Natural killer cell treated with Interleukin-12 subunit alpha and Interleukin-12 subunit beta and Interleukin-15 and Interleukin-18, amount 100 ng/mL, for 72 hours (primary cell): ENCODE measurements at regions not wholly inside any gene's neighbourhood (a gene's known extent, or its start where the extent isn't known, plus 50 kb on each side); places are given as distances from the start of the nearest gene placed in this dataset.

Experiments used
- ATAC-seq, 2 donors: fragments of 150-1000 bp; cut with Tn5 transposase in 1 of 2; sonication (Bioruptor Pico), chemical (Tn5 transposase) in 1 of 2; 2 replicates each; pipeline ENCODE4 v1.10.0; 2021
- DNase-seq: peaks from one replicate; pipeline ENCODE4 v3.0.0; 2022; ENCODE audit warnings: low spot score
- H3K27ac Mint-ChIP-seq, 2 donors: 1 replicate in 1 of 2; 2 replicates in 1 of 2; pipeline ENCODE4 v1.8.0; 2022; ENCODE audit warnings: mixed read lengths in 2 of 2, mild to moderate bottlenecking in 1 of 2, moderate library complexity in 1 of 2
- H3K27me3 Mint-ChIP-seq, 2 donors: 1 replicate in 1 of 2; 2 replicates in 1 of 2; pipeline ENCODE4 v1.8.0; 2022; ENCODE audit warnings: mixed read lengths in 2 of 2
- H3K36me3 Mint-ChIP-seq: one replicate; pipeline ENCODE4 v1.8.0; 2022; ENCODE audit warnings: mixed read lengths
- H3K4me1 Mint-ChIP-seq, 2 donors: 1 replicate in 1 of 2; 2 replicates in 1 of 2; pipeline ENCODE4 v1.8.0; 2022; ENCODE audit warnings: low read depth in 2 of 2, mixed read lengths in 2 of 2, mild to moderate bottlenecking in 1 of 2
- H3K4me3 Mint-ChIP-seq: one replicate; pipeline ENCODE4 v1.8.0; 2022; ENCODE audit warnings: mixed read lengths
- H3K9me3 Mint-ChIP-seq: 2 replicates; pipeline ENCODE4 v1.8.0; 2022; ENCODE audit warnings: mixed read lengths

DNA sequence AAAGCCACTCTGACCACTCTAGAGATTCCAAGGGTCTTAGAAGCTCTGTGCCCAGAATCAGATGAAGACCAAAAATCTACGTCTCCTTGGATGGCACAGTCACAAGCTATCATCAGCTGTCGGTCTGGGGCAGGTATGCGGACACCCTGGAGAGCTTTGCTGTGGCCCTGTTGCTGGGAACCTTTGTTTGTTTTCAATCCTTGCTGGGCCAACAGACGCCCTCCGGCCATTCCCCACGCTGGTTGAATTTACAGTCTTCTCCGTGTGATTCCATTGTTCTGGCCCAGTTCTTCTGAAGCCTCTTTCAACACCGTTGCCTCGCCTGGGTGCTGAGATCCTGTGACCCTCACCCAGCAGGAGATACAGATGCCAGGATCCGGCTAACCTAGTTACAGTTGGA is 149.4 kb upstream of the PFKP start:
- no peaks in the 10 kb centered on the region for H3K9me3 Mint-ChIP-seq
- DNase-seq (no peak), ATAC-seq (no peak)
- H3K4me3 Mint-ChIP-seq: no peak overlapping the region
- no peak overlapping the region for H3K27ac Mint-ChIP-seq
- no peaks in the 10 kb centered on the region for H3K36me3 Mint-ChIP-seq
- H3K4me1 Mint-ChIP-seq: no peaks in the 10 kb centered on the region
- peaks cover 7 to 27% of the 10 kb centered on the region in 2 donors for H3K27me3 Mint-ChIP-seq

- peak in 1 of 2 donors; percentile 56 for ATAC-seq
- Mint-ChIP-seq H3K4me1 (peaks cover 0 to 6% of the 10 kb centered on the region in 2 donors), H3K36me3 (no peaks in the 10 kb centered on the region), H3K9me3 (no peaks in the 10 kb centered on the region), H3K27ac (no peak overlapping the region), H3K4me3 (no peak overlapping the region), H3K27me3 (peaks cover 15 to 26% of the 10 kb centered on the region in 2 donors)
- DNase-seq: no peak
Observed at GRCh38 chr10:2915412-2915811, 151.9 kb upstream of the PFKP start.

DNA sequence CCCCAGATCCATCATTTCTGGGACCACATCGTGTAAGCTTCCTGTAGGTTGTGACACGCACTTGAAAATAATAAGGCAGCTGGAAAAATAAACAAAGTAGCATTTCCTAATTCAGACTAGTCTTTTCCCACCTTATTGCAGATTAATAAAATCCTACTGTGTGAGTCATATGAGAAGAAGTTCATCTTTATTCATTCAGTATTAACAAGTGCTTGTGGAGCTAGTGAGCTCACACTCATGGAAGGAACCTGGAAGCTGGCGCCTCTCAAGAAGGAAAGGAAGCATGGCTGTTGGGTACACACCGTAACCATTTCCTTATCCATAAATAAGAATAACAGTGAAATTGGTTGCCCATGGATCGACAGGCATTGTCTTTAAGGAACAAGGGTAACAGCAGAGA is 152.6 kb upstream of the PFKP start:
- H3K9me3 Mint-ChIP-seq: no peaks in the 10 kb centered on the region
- H3K27me3 Mint-ChIP-seq: peaks cover 15 to 28% of the 10 kb centered on the region in 2 donors
- H3K4me1 Mint-ChIP-seq: peaks cover 0 to 8% of the 10 kb centered on the region in 2 donors
- H3K36me3 Mint-ChIP-seq: no peaks in the 10 kb centered on the region
- H3K27ac Mint-ChIP-seq: peak overlapping the region in 1 of 2 donors; percentile 10
- no peak for ATAC-seq
- DNase-seq: no peak
- H3K4me3 Mint-ChIP-seq: no peak overlapping the region

GRCh38 chr10:2913474-2913873 is 153.9 kb upstream of the PFKP start:
- Mint-ChIP-seq H3K27me3 (peaks cover 15 to 23% of the 10 kb centered on the region in 2 donors), H3K4me3 (no peak overlapping the region), H3K4me1 (peaks cover 4 to 14% of the 10 kb centered on the region in 2 donors), H3K27ac (no peak overlapping the region), H3K9me3 (no peaks in the 10 kb centered on the region), H3K36me3 (no peaks in the 10 kb centered on the region)
- ATAC-seq (no peak), DNase-seq (no peak)

DNA sequence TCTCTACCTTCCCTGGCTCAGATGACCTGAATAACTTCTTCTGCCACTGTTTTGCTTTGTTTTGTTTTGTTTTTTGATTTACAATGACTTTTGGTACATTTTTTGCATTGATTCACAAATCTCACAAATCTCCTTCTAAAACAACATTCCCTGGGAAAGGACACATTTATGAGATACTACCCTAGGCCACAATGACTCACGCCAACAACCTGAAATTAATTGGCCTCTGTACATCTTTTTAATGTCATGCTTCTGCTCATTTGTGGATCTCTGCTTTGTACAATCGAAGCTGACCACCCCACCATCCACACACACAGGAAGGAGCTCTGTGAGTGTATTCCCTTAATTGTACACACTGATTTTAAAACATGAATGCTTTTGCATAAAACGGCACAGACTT is 156.7 kb upstream of the PFKP start:
- Mint-ChIP-seq H3K4me1 (peaks cover 7 to 19% of the 10 kb centered on the region in 2 donors), H3K27me3 (peaks cover 14 to 30% of the 10 kb centered on the region in 2 donors)
- no peak for ATAC-seq

DNA sequence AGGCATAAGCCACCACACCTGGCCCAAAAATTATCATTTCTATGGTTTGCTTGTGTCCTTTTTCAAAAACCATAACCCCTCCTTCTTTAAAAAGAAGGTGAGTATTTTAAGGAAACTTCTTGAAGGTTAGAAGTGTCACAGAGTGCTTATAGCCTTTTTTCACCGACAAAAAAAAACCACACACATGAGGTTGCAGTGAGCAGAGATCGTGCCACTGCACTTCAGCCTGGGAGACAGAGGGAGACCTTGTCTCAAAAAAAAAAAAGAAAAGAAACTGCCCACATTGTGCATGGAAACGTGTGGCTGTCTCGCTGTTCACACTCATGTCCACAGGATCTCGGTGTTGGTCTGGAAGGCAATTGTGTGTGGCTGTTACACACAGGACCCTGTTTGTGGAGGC is 157.4 kb upstream of the PFKP start:
- Mint-ChIP-seq H3K4me3 (no peak overlapping the region), H3K9me3 (no peaks in the 10 kb centered on the region), H3K27ac (no peak overlapping the region), H3K4me1 (peaks cover 7 to 19% of the 10 kb centered on the region in 2 donors), H3K36me3 (no peaks in the 10 kb centered on the region), H3K27me3 (peaks cover 14 to 37% of the 10 kb centered on the region in 2 donors)
- DNase-seq (no peak), ATAC-seq (no peak)

More for the DNA sequence above, 156.7 kb upstream of the PFKP start:
- DNase-seq: no peak
- H3K27ac Mint-ChIP-seq: no peak overlapping the region
- no peaks in the 10 kb centered on the region for H3K36me3 Mint-ChIP-seq
- H3K9me3 Mint-ChIP-seq: no peaks in the 10 kb centered on the region
- H3K4me3 Mint-ChIP-seq: no peak overlapping the region

DNA sequence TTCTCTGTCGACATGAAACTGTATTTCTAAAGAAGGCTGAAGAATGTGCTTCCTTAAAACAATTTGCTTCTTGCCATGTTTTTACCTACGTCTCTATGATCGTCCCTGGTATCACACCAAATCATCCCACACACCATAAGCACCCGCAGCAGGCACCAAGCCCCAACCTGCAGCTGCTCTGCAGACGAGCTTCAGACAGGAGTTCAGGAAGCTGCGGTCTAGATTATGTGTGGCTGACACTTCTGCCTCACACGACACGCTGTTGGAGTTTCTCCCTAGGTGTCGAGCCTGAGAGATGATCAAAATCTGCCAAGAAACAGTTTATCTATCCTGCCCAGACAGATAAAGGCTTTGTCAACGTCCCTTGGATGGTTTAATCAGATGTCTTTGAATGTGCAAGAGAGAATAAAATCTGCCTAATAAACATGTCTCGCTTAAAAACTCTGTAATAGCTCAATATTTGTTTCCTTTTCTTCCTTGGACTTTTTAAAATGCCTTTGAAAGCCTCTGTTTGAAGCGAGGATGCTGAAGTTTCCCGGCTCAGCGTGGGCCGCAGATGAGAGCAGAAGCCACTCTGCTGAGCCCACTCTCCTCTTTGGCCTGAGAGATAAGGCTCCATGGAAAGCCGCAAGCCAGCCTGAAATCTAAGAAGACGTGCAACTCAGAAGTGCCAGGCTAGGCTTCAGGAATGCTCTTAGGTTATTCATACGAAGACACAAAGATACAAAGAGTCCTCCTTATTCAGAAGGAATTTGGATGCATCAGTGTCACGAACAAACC is 158.3 kb upstream of the PFKP start:
- H3K27ac Mint-ChIP-seq: peak overlapping the region in 1 of 2 donors; percentile 11

GRCh38 chr10:2906974-2907373 is 160.4 kb upstream of the PFKP start:
- Mint-ChIP-seq H3K4me1 (peaks cover 7 to 19% of the 10 kb centered on the region in 2 donors), H3K27ac (no peak overlapping the region), H3K9me3 (no peaks in the 10 kb centered on the region), H3K4me3 (no peak overlapping the region), H3K27me3 (peaks cover 10 to 46% of the 10 kb centered on the region in 2 donors), H3K36me3 (no peaks in the 10 kb centered on the region)
- DNase-seq: no peak
- ATAC-seq: no peak

More for the DNA sequence above, 158.3 kb upstream of the PFKP start:
- H3K4me3 Mint-ChIP-seq: peak overlapping the region; percentile 34
- no peaks in the 10 kb centered on the region for H3K36me3 Mint-ChIP-seq
- H3K27me3 Mint-ChIP-seq: peaks cover 14 to 40% of the 10 kb centered on the region in 2 donors
- DNase-seq (no peak), ATAC-seq (peak; percentile 69 to 82)
- no peaks in the 10 kb centered on the region for H3K9me3 Mint-ChIP-seq
- peaks cover 7 to 19% of the 10 kb centered on the region in 2 donors for H3K4me1 Mint-ChIP-seq

- peaks cover 7 to 17% of the 10 kb centered on the region in 2 donors for H3K4me1 Mint-ChIP-seq
- no peak overlapping the region for H3K27ac Mint-ChIP-seq
- no peaks in the 10 kb centered on the region for H3K9me3 Mint-ChIP-seq
- ATAC-seq (no peak), DNase-seq (no peak)
- H3K4me3 Mint-ChIP-seq: no peak overlapping the region
- H3K36me3 Mint-ChIP-seq: no peaks in the 10 kb centered on the region
- H3K27me3 Mint-ChIP-seq: peaks cover 7 to 51% of the 10 kb centered on the region in 2 donors
Observed at GRCh38 chr10:2905851-2906250, 161.5 kb upstream of the PFKP start.

- Mint-ChIP-seq H3K4me3 (no peak overlapping the region), H3K36me3 (no peaks in the 10 kb centered on the region), H3K4me1 (no peaks in the 10 kb centered on the region), H3K9me3 (no peaks in the 10 kb centered on the region), H3K27me3 (peaks cover 9 to 39% of the 10 kb centered on the region in 2 donors), H3K27ac (no peak overlapping the region)
- ATAC-seq (peak in 1 of 2 donors; percentile 22), DNase-seq (no peak)
Observed at GRCh38 chr10:2900530-2900929, 166.8 kb upstream of the PFKP start.

DNA sequence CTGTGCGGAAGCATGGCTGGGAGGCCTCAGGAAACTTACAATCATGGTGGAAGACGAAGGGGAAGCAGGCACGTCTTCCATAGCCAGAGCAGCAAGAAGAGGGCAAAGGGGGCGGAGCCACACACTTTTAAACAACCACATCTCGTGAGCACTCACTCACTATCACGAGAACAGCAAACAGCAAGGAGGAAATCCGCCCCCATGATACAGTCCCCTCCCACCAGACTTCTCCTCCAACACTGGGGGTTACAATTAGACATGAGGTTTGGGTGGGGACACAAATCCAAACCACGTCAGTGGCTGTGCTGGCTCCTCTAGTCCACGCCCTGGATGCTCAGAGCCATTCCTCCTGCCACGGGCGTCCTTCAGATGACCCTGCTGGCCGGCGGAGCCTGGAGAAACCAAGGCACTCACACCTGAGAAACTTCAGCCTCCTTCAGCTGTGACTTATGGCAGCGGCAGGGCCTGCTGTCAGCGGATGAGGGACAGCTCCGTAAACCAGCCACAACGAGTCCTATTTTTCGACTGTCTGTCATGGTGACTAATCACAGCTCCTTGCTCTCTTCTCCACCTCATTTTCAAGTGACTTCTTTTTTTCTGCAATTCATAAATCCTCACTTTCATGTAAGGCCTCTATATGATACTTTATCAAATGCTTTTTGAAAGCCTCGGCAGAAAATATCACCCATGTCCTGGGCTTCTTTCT is 167.9 kb upstream of the PFKP start:
- Mint-ChIP-seq H3K4me1 (no peaks in the 10 kb centered on the region), H3K4me3 (no peak overlapping the region), H3K27ac (no peak overlapping the region), H3K9me3 (no peaks in the 10 kb centered on the region), H3K27me3 (peaks cover 10 to 32% of the 10 kb centered on the region in 2 donors), H3K36me3 (no peaks in the 10 kb centered on the region)
- ATAC-seq (no peak), DNase-seq (no peak)

DNA sequence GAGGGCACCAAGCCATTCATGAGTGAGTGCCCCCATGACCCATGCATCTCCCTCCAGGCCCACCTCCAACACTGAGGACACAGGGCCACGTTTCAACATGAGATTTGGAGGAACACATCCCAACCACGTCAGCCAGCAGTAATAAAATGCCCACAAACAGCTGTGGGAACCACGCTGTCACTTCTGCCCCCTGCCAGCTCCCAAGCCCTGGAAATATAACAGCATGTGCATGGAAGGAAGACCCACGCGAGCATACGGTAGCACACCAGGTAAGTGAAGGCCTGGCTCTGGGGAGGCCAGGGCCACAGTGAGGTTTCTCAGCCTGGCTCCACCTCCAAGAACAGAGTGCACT is 168.9 kb upstream of the PFKP start:
- H3K9me3 Mint-ChIP-seq: no peaks in the 10 kb centered on the region
- DNase-seq (no peak), ATAC-seq (no peak)
- H3K4me1 Mint-ChIP-seq: no peaks in the 10 kb centered on the region
- no peak overlapping the region for H3K27ac Mint-ChIP-seq
- no peak overlapping the region for H3K4me3 Mint-ChIP-seq
- H3K27me3 Mint-ChIP-seq: peaks cover 7 to 23% of the 10 kb centered on the region in 2 donors
- no peaks in the 10 kb centered on the region for H3K36me3 Mint-ChIP-seq

- DNase-seq: no peak
- Mint-ChIP-seq H3K36me3 (no peaks in the 10 kb centered on the region), H3K4me1 (no peaks in the 10 kb centered on the region), H3K27me3 (peaks cover 10 to 25% of the 10 kb centered on the region in 2 donors), H3K9me3 (no peaks in the 10 kb centered on the region), H3K27ac (peak overlapping the region in 1 of 2 donors; percentile 36), H3K4me3 (no peak overlapping the region)
- peak in 1 of 2 donors; percentile 71 for ATAC-seq
Observed at GRCh38 chr10:2897619-2898508, 169.5 kb upstream of the PFKP start.
